ENCODE measurements at regions not wholly inside any gene's neighbourhood (a gene's known extent, or its start where the extent isn't known, plus 50 kb on each side); places are given as distances from the start of the nearest gene placed in this dataset.

DNA sequence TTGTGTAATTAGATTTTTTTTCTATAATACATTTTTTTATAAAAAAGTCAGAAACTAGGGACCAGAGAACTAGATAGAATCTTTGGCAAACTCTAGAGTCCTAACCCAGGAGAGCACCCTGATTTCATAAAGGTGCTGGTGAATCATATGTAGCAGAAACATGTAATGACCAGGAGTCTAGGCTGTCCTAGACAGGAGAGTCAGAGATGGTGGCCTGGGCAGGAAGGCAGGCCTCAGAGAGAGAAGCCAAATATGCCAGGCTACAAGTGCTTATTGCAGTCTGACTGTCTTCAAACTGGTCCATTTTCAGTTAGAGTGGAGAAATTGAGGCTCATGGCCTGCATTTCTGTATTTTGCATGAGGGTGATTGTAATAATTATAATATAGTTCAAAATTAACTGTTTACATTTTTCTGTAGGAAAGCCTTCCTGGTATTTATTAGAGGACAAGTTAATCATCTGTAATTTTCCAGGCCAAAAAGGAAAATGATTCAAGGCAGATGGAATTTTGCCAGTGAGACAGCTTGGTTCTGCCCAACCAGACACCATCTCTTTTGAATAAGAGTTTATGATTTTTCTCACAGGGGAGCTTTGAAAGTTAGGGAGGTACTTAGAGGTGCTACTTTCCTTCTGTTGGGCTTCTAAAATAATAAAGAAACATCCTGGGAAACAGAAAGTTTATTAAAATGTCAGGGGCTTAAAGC is 129.8 kb downstream of the S1PR1 start:
- Histone ChIP-seq H3K4me2 (ENCODE audit: insufficient read depth, low read length) (peak overlapping the region; percentile 35), H3K27me3 (ENCODE audit: control insufficient read depth in 2 of 2, insufficient read depth in 2 of 2, low read length in 2 of 2) (no peaks in the 10 kb centered on the region), H3K79me2 (ENCODE audit: control insufficient read depth, insufficient read depth, low read length) (no peaks in the 10 kb centered on the region), H3K9ac (replicated peaks; ENCODE audit: extremely low read depth, insufficient read depth, low read length) (peak overlapping the region; percentile 49), H3K36me3 (ENCODE audit: control insufficient read depth in 2 of 2, extremely low read depth in 1 of 2, insufficient read depth in 2 of 2, low read length in 2 of 2) (no peaks in the 10 kb centered on the region), H3K9me3 (replicated peaks; ENCODE audit: control insufficient read depth, insufficient read depth, low read length) (no peaks in the 10 kb centered on the region), H2AFZ (ENCODE audit: low read depth, low read length) (peak overlapping the region; percentile 74), H3K27ac (ENCODE audit: insufficient read depth, low read depth, low read length) (peak overlapping the region; percentile 39), H3K4me3 (replicated peaks in 1 of 3; ENCODE audit: insufficient read depth in 1 of 3, low read depth in 1 of 3, low read length in 3 of 3) (no peak overlapping the region), H3K4me1 (ENCODE audit: control insufficient read depth, extremely low read depth, insufficient read depth, low read length) (peaks cover 24% of the 10 kb centered on the region), H3K9me1 (replicated peaks; ENCODE audit: control insufficient read depth, extremely low read depth, insufficient read depth, low read length) (no peaks in the 10 kb centered on the region), H4K20me1 (replicated peaks; ENCODE audit: control insufficient read depth, extremely low read depth, insufficient read depth, low read length) (no peaks in the 10 kb centered on the region)
- TF ChIP-seq POLR2AphosphoS5 (IDR thresholded peaks at IDR 0.05; ENCODE audit: insufficient read depth, low read depth, low read length) (no peak), EZH2 (IDR thresholded peaks at IDR 0.05; ENCODE audit: borderline replicate concordance, low read depth, low read length, severe bottlenecking) (no peak), JUN (IDR thresholded peaks at IDR 0.05; ENCODE audit: borderline replicate concordance, insufficient read depth, insufficient read length, low read depth) (peak; percentile 10), FOS (IDR thresholded peaks at IDR 0.05; ENCODE audit: borderline replicate concordance, insufficient read depth, low read length) (peak; percentile 36), MYC (IDR thresholded peaks at IDR 0.05; ENCODE audit: low read depth, low read length) (no peak), GATA2 (IDR thresholded peaks at IDR 0.05; ENCODE audit: insufficient read depth, insufficient read length, low read depth, low read length) (no peak), POLR2A (IDR thresholded peaks at IDR 0.05; ENCODE audit: low read depth, low read length) (no peak)
- TF ChIP-seq, protein P1, sequence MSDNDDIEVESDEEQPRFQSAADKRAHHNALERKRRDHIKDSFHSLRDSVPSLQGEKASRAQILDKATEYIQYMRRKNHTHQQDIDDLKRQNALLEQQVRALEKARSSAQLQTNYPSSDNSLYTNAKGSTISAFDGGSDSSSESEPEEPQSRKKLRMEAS (IDR thresholded peaks at IDR 0.05; ENCODE audit: insufficient read depth, insufficient read length) = no peak
- intact Hi-C loops (cut with micrococcal nuclease) (loop anchor here (2.0 kb wide), 1 partner anchor 44 kb away; no protein-coding TSS in a partner anchor), dilution Hi-C loops (cut with MboI; ENCODE audit: extremely low pct_ligation_motif_present, low sequenced_read_pairs) (no loop called here)
- no TSS peak for BruUV-seq (replicated peaks)
- FAIRE-seq = peak; percentile 77
- CTCF ChIA-PET = interaction anchor here (1.2 to 4.0 kb wide), 4 partner anchors 9 to 71 kb away, joined by 3 to 23 read pairs (median 7); no protein-coding TSS in a partner anchor
- peak; percentile 91 for DNase-seq (ENCODE audit: low read depth, low spot score)
- POLR2A ChIA-PET = no interaction called here
